ENCODE measurements at regions not wholly inside any gene's neighbourhood (a gene's known extent, or its start where the extent isn't known, plus 50 kb on each side); places are given as distances from the start of the nearest gene placed in this dataset.

GRCh38 chr14:49449749-49450148 is 136.4 kb downstream of the RPS29 start:
- no peak for TF ChIP-seq CTCF (IDR thresholded peaks at IDR 0.05)
- TF ChIP-seq EZH2 (IDR thresholded peaks at IDR 0.05; ENCODE audit: borderline replicate concordance, insufficient read depth, low read depth, low read length, poor library complexity, severe bottlenecking): no peak
